ENCODE measurements at regions not wholly inside any gene's neighbourhood (a gene's known extent, or its start where the extent isn't known, plus 50 kb on each side); places are given as distances from the start of the nearest gene placed in this dataset.

GRCh38 chrX:115892056-115892708 lies 278.4 kb upstream of the AGTR2 start:
- no peaks in the 10 kb centered on the region for H3K36me3 ChIP-seq
- no peaks in the 10 kb centered on the region for H3K27me3 ChIP-seq
- intact Hi-C loops (cut with DNase I): no loop called here
- peak overlapping the region; percentile 33 to 35 for H3K4me3 ChIP-seq
- DNase-seq (ENCODE audit: extremely low spot score in 2 of 2): no peak
- TF ChIP-seq CTCF (IDR thresholded peaks at IDR 0.05): no peak
- TF ChIP-seq POLR2A (IDR thresholded peaks at IDR 0.05): no peak
- TF ChIP-seq POLR2AphosphoS5 (IDR thresholded peaks at IDR 0.05; ENCODE audit: insufficient read depth in 1 of 2, low read depth in 1 of 2): no peak
- peak overlapping the region; percentile 51 for H3K27ac ChIP-seq
- H3K9me3 ChIP-seq: no peaks in the 10 kb centered on the region
- no peaks in the 10 kb centered on the region for H3K4me1 ChIP-seq

GRCh38 chrX:115892787-115893671 lies 277.5 kb upstream of the AGTR2 start:
- Histone ChIP-seq H3K4me1 (no peaks in the 10 kb centered on the region), H3K9me3 (no peaks in the 10 kb centered on the region), H3K4me3 (peak overlapping the region; percentile 33 to 35), H3K36me3 (no peaks in the 10 kb centered on the region), H3K27ac (peak overlapping the region; percentile 51), H3K27me3 (no peaks in the 10 kb centered on the region)
- intact Hi-C loops (cut with DNase I): no loop called here
- no peak for DNase-seq (ENCODE audit: extremely low spot score in 2 of 2)
- TF ChIP-seq POLR2A (IDR thresholded peaks at IDR 0.05): no peak
- TF ChIP-seq POLR2AphosphoS5 (IDR thresholded peaks at IDR 0.05; ENCODE audit: insufficient read depth in 1 of 2, low read depth in 1 of 2): peak in 1 of 2 donors; percentile 61
- TF ChIP-seq CTCF (IDR thresholded peaks at IDR 0.05): peak in 2 of 3 experiments; percentile 30 to 64

GRCh38 chrX:115894087-115894486 lies 276.5 kb upstream of the AGTR2 start:
- TF ChIP-seq POLR2A (IDR thresholded peaks at IDR 0.05) (no peak), POLR2AphosphoS5 (IDR thresholded peaks at IDR 0.05; ENCODE audit: insufficient read depth in 1 of 2, low read depth in 1 of 2) (no peak), CTCF (IDR thresholded peaks at IDR 0.05) (no peak)
- DNase-seq (ENCODE audit: extremely low spot score in 2 of 2): no peak
- H3K4me1 ChIP-seq: no peaks in the 10 kb centered on the region
- H3K4me3 ChIP-seq: no peak overlapping the region
- H3K36me3 ChIP-seq: no peaks in the 10 kb centered on the region
- H3K9me3 ChIP-seq: no peaks in the 10 kb centered on the region
- no peak overlapping the region for H3K27ac ChIP-seq
- intact Hi-C loops (cut with DNase I): no loop called here
- H3K27me3 ChIP-seq: no peaks in the 10 kb centered on the region

- TF ChIP-seq CTCF (IDR thresholded peaks at IDR 0.05) (no peak), POLR2A (IDR thresholded peaks at IDR 0.05) (no peak), POLR2AphosphoS5 (IDR thresholded peaks at IDR 0.05; ENCODE audit: insufficient read depth in 1 of 2, low read depth in 1 of 2) (no peak)
- intact Hi-C loops (cut with DNase I): no loop called here
- Histone ChIP-seq H3K4me1 (no peaks in the 10 kb centered on the region), H3K9me3 (no peaks in the 10 kb centered on the region), H3K36me3 (no peaks in the 10 kb centered on the region), H3K4me3 (no peak overlapping the region), H3K27ac (no peak overlapping the region), H3K27me3 (no peaks in the 10 kb centered on the region)
- DNase-seq (ENCODE audit: extremely low spot score in 2 of 2): no peak
Observed at GRCh38 chrX:115895678-115896329, 274.7 kb upstream of the AGTR2 start.
